Adrenal gland (tissue), 5 donors: ENCODE measurements at regions not wholly inside any gene's neighbourhood (a gene's known extent, or its start where the extent isn't known, plus 50 kb on each side); places are given as distances from the start of the nearest gene placed in this dataset.

Experiments
- CTCF ChIP-seq, 6 experiments: fragments of 450-650 bp in 4 of 6; fragments of 200-600 bp in 2 of 6; sonication (generic) in 1 of 6; IDR thresholded peaks; 1 replicate in 5 of 6; 2 replicates in 1 of 6; pipeline versions ENCODE4 v1.5.1 to v1.8.0; 2016 to 2021; ENCODE audit warnings: antibody characterized with exemption in 6 of 6, mild to moderate bottlenecking in 2 of 6, moderate library complexity in 1 of 6
- POLR2A ChIP-seq, 2 donors: fragments of 450-650 bp; IDR thresholded peaks; one replicate each; pipeline ENCODE4 v1.6.1; 2017; ENCODE audit warnings: antibody characterized with exemption in 2 of 2, mild to moderate bottlenecking in 2 of 2, moderate library complexity in 1 of 2
- donor health status: DM: no; HTN: no; CAD: no.

DNA sequence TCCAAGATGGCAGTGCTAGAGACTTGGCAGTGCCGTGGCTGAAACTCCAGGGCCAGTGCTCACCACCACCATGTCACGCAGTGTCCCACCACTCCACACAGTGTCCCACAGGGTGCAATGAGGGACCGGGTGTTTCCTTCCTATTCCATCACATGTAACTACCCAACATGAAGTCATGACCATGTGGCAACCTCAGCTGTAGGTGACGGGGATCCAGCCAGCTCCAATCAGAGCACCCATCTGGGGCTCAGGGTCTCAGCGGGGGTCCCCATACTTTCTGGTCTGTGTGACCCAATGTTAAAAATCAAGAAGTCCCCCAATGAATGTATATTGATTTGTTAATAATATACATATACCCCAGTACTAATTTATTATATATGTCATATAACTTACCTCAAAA, 52.1 kb downstream of the PTGR3 start:
- TF ChIP-seq POLR2A (IDR thresholded peaks at IDR 0.05) (no peak), CTCF (IDR thresholded peaks at IDR 0.05) (no peak)
